ENCODE measurements at regions not wholly inside any gene's neighbourhood (a gene's known extent, or its start where the extent isn't known, plus 50 kb on each side); places are given as distances from the start of the nearest gene placed in this dataset.

DNA sequence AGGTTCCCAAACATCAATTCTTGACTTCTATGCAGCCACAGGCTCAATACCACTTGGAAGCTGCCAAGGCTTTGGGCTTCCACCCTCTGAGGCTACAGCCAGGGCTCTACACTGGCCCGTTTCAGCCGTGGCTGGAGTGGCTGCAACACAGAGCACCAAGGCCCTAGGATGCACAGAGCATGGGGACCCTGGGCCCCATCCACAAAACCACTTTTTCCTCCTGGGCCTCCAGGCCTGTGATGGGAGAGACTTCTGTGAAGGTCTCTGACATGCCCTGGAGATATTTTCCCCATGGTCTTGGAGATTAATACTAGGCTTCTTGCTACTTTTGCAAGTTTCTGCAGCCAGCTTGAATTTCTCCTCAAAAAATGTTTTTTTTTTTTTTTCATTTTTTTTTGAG, 655.4 kb upstream of the ZP4 start:
- TF ChIP-seq CTCF (IDR thresholded peaks at IDR 0.05; ENCODE audit: unreplicated experiment), result no peak
- Mint-ChIP-seq H3K4me3 (ENCODE audit: low read depth) (no peak overlapping the region), H3K4me1 (ENCODE audit: low read depth) (no peaks in the 10 kb centered on the region), H3K36me3 (ENCODE audit: insufficient read depth) (no peaks in the 10 kb centered on the region), H3K27me3 (no peaks in the 10 kb centered on the region), H3K27ac (no peak overlapping the region), H3K9me3 (ENCODE audit: low read depth) (peaks cover 10% of the 10 kb centered on the region)
- DNase-seq (ENCODE audit: low spot score, unreplicated experiment), result no peak

GRCh38 chr1:238537641-238538040, 646.9 kb upstream of the ZP4 start:
- Mint-ChIP-seq H3K27ac (no peak overlapping the region), H3K4me3 (ENCODE audit: low read depth) (no peak overlapping the region), H3K9me3 (ENCODE audit: low read depth) (no peaks in the 10 kb centered on the region), H3K36me3 (ENCODE audit: insufficient read depth) (no peaks in the 10 kb centered on the region), H3K4me1 (ENCODE audit: low read depth) (no peaks in the 10 kb centered on the region), H3K27me3 (no peaks in the 10 kb centered on the region)
- DNase-seq (ENCODE audit: low spot score, unreplicated experiment), result no peak
- TF ChIP-seq CTCF (IDR thresholded peaks at IDR 0.05; ENCODE audit: unreplicated experiment), result no peak

DNA sequence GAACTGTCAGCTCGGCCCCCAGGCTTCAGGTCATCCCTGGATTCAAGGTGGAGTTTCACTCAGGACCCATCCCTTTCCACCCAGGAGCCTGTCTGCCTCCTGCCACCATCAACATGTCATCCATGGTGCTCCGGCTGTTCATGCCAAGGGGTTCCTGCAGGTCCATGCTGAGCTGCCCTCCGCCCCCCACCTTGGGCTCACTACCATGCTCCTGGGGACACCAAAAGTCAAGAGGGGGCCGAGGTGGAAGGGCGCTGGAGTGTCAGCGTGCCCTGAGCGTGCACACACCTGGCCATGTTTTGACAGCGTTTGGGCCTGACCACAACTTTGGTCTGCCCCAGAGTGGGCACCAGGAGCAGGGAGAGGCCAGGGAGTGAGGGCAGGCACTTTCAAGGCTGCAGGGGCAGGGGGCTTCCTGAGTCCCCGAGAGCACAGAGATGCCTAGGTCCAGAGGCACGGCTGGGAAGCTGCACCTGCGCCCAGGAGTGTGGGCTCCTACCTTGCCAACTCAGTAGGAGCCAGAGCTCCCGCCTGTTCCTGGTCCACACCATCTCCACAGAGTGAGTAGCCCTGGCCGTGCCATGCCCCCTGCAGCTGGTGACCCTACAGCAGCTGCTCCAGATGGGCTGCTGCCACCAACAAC, 639.6 kb upstream of the ZP4 start:
- no peaks in the 10 kb centered on the region for H3K27me3 Mint-ChIP-seq
- H3K36me3 Mint-ChIP-seq (ENCODE audit: insufficient read depth), result no peaks in the 10 kb centered on the region
- H3K4me3 Mint-ChIP-seq (ENCODE audit: low read depth), result no peak overlapping the region
- H3K27ac Mint-ChIP-seq, result no peak overlapping the region
- TF ChIP-seq CTCF (IDR thresholded peaks at IDR 0.05; ENCODE audit: unreplicated experiment), result no peak
- H3K9me3 Mint-ChIP-seq (ENCODE audit: low read depth), result peaks cover 4% of the 10 kb centered on the region
- DNase-seq (ENCODE audit: low spot score, unreplicated experiment), result no peak
- H3K4me1 Mint-ChIP-seq (ENCODE audit: low read depth), result no peaks in the 10 kb centered on the region

- H3K9me3 Mint-ChIP-seq (ENCODE audit: low read depth), result peaks cover 11% of the 10 kb centered on the region
- H3K27ac Mint-ChIP-seq, result no peak overlapping the region
- no peak overlapping the region for H3K4me3 Mint-ChIP-seq (ENCODE audit: low read depth)
- DNase-seq (ENCODE audit: low spot score, unreplicated experiment), result no peak
- no peaks in the 10 kb centered on the region for H3K4me1 Mint-ChIP-seq (ENCODE audit: low read depth)
- no peaks in the 10 kb centered on the region for H3K27me3 Mint-ChIP-seq
- no peak for TF ChIP-seq CTCF (IDR thresholded peaks at IDR 0.05; ENCODE audit: unreplicated experiment)
- H3K36me3 Mint-ChIP-seq (ENCODE audit: insufficient read depth), result no peaks in the 10 kb centered on the region
Observed at GRCh38 chr1:238517711-238518110, 627.0 kb upstream of the ZP4 start.

- no peak overlapping the region for H3K27ac Mint-ChIP-seq
- no peak for TF ChIP-seq CTCF (IDR thresholded peaks at IDR 0.05; ENCODE audit: unreplicated experiment)
- H3K4me3 Mint-ChIP-seq (ENCODE audit: low read depth), result no peak overlapping the region
- no peaks in the 10 kb centered on the region for H3K36me3 Mint-ChIP-seq (ENCODE audit: insufficient read depth)
- no peaks in the 10 kb centered on the region for H3K27me3 Mint-ChIP-seq
- H3K9me3 Mint-ChIP-seq (ENCODE audit: low read depth), result peaks cover 5% of the 10 kb centered on the region
- no peaks in the 10 kb centered on the region for H3K4me1 Mint-ChIP-seq (ENCODE audit: low read depth)
- DNase-seq (ENCODE audit: low spot score, unreplicated experiment), result no peak
Observed at GRCh38 chr1:238501290-238501689, 610.6 kb upstream of the ZP4 start.

Measured in progenitor cell of endocrine pancreas (in vitro differentiated cells).